ENCODE measurements at regions not wholly inside any gene's neighbourhood (a gene's known extent, or its start where the extent isn't known, plus 50 kb on each side); places are given as distances from the start of the nearest gene placed in this dataset.

DNA sequence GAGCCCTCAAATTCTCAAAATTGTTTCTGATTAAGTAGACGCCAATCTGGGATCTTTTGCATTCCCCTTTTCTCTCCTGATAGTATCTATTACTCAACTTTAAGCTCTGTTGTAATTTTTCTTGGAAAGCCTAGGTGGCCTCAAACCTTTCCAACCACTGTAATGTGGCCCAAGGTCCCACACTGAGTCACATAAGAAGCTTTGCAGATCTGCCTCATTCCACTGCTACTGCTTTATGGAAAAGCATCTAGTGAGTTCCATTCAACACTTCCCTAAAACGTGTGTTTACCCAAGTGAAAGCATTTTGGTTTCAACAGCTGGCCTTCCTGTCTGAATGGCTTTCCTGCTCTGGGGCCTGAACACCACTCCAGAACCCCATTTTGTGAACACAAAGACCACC is 493.6 kb upstream of the SPHKAP start:
- no peaks in the 10 kb centered on the region for H3K27me3 ChIP-seq
- 41 to 51% (median 50%) methylated on average over 2 of the region's 2 CpGs for WGBS, 5 donors
- TF ChIP-seq EP300 (IDR thresholded peaks at IDR 0.05): no peak
- TF ChIP-seq, protein P1, sequence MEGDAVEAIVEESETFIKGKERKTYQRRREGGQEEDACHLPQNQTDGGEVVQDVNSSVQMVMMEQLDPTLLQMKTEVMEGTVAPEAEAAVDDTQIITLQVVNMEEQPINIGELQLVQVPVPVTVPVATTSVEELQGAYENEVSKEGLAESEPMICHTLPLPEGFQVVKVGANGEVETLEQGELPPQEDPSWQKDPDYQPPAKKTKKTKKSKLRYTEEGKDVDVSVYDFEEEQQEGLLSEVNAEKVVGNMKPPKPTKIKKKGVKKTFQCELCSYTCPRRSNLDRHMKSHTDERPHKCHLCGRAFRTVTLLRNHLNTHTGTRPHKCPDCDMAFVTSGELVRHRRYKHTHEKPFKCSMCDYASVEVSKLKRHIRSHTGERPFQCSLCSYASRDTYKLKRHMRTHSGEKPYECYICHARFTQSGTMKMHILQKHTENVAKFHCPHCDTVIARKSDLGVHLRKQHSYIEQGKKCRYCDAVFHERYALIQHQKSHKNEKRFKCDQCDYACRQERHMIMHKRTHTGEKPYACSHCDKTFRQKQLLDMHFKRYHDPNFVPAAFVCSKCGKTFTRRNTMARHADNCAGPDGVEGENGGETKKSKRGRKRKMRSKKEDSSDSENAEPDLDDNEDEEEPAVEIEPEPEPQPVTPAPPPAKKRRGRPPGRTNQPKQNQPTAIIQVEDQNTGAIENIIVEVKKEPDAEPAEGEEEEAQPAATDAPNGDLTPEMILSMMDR (IDR thresholded peaks at IDR 0.05): no peak
- intact Hi-C loops (cut with DNase I; ENCODE audit: low total_unique reads): no loop called here
- peak in 1 of 2 donors; percentile 38 for DNase-seq
- no peaks in the 10 kb centered on the region for H3K4me1 ChIP-seq
- H3K4me3 ChIP-seq: no peak overlapping the region
- H3K36me3 ChIP-seq: no peaks in the 10 kb centered on the region
- no peak overlapping the region for H3K27ac ChIP-seq
- H3K9me3 ChIP-seq: no peaks in the 10 kb centered on the region

DNA sequence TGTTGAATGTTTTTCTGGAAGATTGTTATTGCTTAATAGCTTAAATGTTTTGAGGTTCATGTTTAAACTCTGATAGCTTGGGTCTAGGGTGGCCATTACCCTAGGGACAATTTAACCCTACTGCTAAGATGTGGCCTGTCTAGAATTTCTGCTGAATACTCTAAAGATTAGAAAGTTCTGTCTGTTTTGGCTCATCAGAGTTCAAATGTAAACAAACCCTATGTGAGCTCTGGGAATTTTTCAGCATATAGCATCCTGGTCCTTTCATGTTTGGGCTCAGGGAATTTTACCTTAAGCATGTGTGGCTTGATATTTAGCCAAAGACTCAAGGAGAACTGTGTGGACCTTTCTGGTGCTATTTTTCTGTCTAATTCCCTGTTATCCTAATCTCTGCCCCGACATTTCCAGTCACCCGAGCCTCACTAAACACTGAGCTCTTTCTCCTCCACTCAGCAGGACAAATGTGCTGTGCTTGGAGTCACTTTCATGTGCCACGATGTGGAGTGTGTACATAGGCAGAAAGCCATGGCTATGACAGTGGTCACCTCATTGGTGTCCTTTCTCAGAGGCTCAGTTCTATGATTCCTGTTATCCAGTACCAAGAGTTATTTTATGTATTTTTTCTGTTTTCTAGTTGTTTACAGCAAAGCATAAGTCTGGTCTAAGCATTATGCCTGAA is 492.5 kb upstream of the SPHKAP start:
- H3K27ac ChIP-seq: no peak overlapping the region
- intact Hi-C loops (cut with DNase I; ENCODE audit: low total_unique reads): no loop called here
- H3K27me3 ChIP-seq: no peaks in the 10 kb centered on the region
- no peaks in the 10 kb centered on the region for H3K36me3 ChIP-seq
- H3K4me3 ChIP-seq: no peak overlapping the region
- WGBS, 5 donors: 20 to 45% (median 31%) methylated on average over 3 of the region's 3 CpGs
- TF ChIP-seq POLR2A (IDR thresholded peaks at IDR 0.05) (no peak), EP300 (IDR thresholded peaks at IDR 0.05) (no peak), POLR2AphosphoS5 (IDR thresholded peaks at IDR 0.05) (no peak)
- TF ChIP-seq, protein P1 (IDR thresholded peaks at IDR 0.05): no peak
- H3K4me1 ChIP-seq: no peaks in the 10 kb centered on the region
- H3K9me3 ChIP-seq: no peaks in the 10 kb centered on the region
- DNase-seq: no peak

DNA sequence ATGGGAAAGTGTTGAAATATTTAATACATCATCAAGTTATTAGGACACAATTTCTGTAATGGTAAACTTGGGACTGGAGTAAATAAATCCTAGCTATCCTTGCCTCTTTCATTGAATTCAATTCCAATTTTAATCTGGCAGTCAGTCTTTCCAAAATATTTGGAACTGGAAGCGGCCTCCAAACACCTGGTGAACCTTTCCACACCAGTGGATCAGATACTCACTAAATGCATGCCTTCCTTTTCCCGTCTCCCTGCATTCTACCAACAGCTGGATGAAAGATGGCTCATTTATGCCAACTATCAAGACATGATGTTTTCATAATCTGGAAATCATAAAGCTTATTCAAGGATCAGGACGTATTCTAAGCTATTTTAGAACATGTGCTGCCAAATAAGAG is 488.2 kb upstream of the SPHKAP start:
- no peak for DNase-seq
- intact Hi-C loops (cut with DNase I; ENCODE audit: low total_unique reads): no loop called here
- Histone ChIP-seq H3K36me3 (no peaks in the 10 kb centered on the region), H3K4me1 (no peaks in the 10 kb centered on the region), H3K4me3 (no peak overlapping the region), H3K27ac (no peak overlapping the region), H3K27me3 (no peaks in the 10 kb centered on the region), H3K9me3 (no peaks in the 10 kb centered on the region)
- no peak for TF ChIP-seq POLR2AphosphoS5 (IDR thresholded peaks at IDR 0.05)
- TF ChIP-seq, protein P1 (IDR thresholded peaks at IDR 0.05): no peak
- TF ChIP-seq POLR2A (IDR thresholded peaks at IDR 0.05): no peak
- no peak for TF ChIP-seq EP300 (IDR thresholded peaks at IDR 0.05)
- 56 to 65% (median 62%) methylated on average over 3 of the region's 3 CpGs for WGBS, 5 donors

DNA sequence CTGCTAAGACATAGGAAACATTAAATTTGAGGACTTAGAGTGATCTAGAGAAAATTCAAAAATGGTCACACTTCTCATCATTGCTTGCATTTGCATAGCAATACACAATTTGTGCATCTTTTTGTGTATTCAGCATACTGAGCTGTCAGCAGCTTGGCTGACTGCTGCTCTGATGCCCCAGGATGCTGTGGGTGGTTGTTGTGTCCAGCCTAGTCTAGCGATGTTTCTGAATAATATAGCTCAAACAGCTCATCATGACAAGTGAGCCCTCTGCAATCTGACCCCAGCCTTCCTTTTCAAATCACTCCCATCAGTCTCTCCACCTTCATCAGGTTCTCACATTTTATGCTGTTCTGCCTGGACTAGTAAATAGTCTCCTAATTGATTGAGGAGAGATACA is 483.7 kb upstream of the SPHKAP start:
- Histone ChIP-seq H3K36me3 (no peaks in the 10 kb centered on the region), H3K27me3 (no peaks in the 10 kb centered on the region), H3K9me3 (no peaks in the 10 kb centered on the region), H3K27ac (no peak overlapping the region), H3K4me1 (no peaks in the 10 kb centered on the region), H3K4me3 (no peak overlapping the region)
- 62 to 85% (median 75%) methylated on average over 1 of the region's 1 CpG for WGBS, 5 donors
- intact Hi-C loops (cut with DNase I; ENCODE audit: low total_unique reads): no loop called here
- TF ChIP-seq EP300 (IDR thresholded peaks at IDR 0.05) (no peak), POLR2A (IDR thresholded peaks at IDR 0.05) (no peak), POLR2AphosphoS5 (IDR thresholded peaks at IDR 0.05) (no peak)
- TF ChIP-seq, protein P1 (IDR thresholded peaks at IDR 0.05): no peak
- DNase-seq: no peak

All from stomach (tissue), 8 donors.